GM21360 (cell line): ENCODE measurements at regions not wholly inside any gene's neighbourhood (a gene's known extent, or its start where the extent isn't known, plus 50 kb on each side); places are given as distances from the start of the nearest gene placed in this dataset.
"Not testable (repeated sequence)": the region's sequence is repeated elsewhere in the genome, so short reads cannot be mapped to it uniquely, and the experiment has no call there.

Experiments used
- ATAC-seq: cut with Tn5 transposase; IDR thresholded peaks from one replicate; pipeline ENCODE4 v1.9.1; 2021; ENCODE audit warnings: mild to moderate bottlenecking, moderate library complexity; ENCODE audit not compliant: unreplicated experiment

- ATAC-seq, result no peak
These were observed 2370.5 kb downstream of the ARAP2 start for GRCh38 chr4:33873791-33874190.

GRCh38 chr4:33878710-33879109 is 2365.6 kb downstream of the ARAP2 start:
- ATAC-seq, result no peak

GRCh38 chr4:33881176-33881575 is 2363.1 kb downstream of the ARAP2 start:
- no peak for ATAC-seq

- ATAC-seq, result no peak
These were observed 2361.9 kb downstream of the ARAP2 start for GRCh38 chr4:33882246-33882990.

GRCh38 chr4:33883111-33883510 is 2361.2 kb downstream of the ARAP2 start:
- ATAC-seq, result no peak

GRCh38 chr4:33886356-33886755 is 2358.0 kb downstream of the ARAP2 start:
- no peak for ATAC-seq

- no peak for ATAC-seq
These were observed 2353.5 kb downstream of the ARAP2 start for GRCh38 chr4:33890841-33891240.

- no peak for ATAC-seq
These were observed 2332.4 kb downstream of the ARAP2 start for GRCh38 chr4:33911959-33912358.

- no peak for ATAC-seq
These were observed 2329.9 kb downstream of the ARAP2 start for GRCh38 chr4:33914386-33914785.

GRCh38 chr4:33923469-33923868 is 2320.8 kb downstream of the ARAP2 start:
- ATAC-seq, result no peak

GRCh38 chr4:33924239-33924638 is 2320.1 kb downstream of the ARAP2 start:
- no peak for ATAC-seq

GRCh38 chr4:33924811-33925210 is 2319.5 kb downstream of the ARAP2 start:
- ATAC-seq, result no peak

- no peak for ATAC-seq
These were observed 2313.8 kb downstream of the ARAP2 start for GRCh38 chr4:33930497-33930896.

- no peak for ATAC-seq
These were observed 2313.3 kb downstream of the ARAP2 start for GRCh38 chr4:33931026-33931425.

GRCh38 chr4:33940281-33940680 is 2304.0 kb downstream of the ARAP2 start:
- ATAC-seq, result no peak

GRCh38 chr4:33941854-33942253 is 2302.5 kb downstream of the ARAP2 start:
- ATAC-seq, result no peak

GRCh38 chr4:33948921-33949320 is 2295.4 kb downstream of the ARAP2 start:
- no peak for ATAC-seq

- not testable (repeated sequence) for ATAC-seq
These were observed 2290.5 kb downstream of the ARAP2 start for GRCh38 chr4:33953848-33954247.

- ATAC-seq, result no peak
These were observed 2289.6 kb downstream of the ARAP2 start for GRCh38 chr4:33954759-33955158.

GRCh38 chr4:33959519-33959918 is 2284.8 kb downstream of the ARAP2 start:
- ATAC-seq, result no peak

- ATAC-seq, result no peak
These were observed 2282.6 kb downstream of the ARAP2 start for GRCh38 chr4:33961761-33962160.

GRCh38 chr4:33966808-33967207 is 2277.5 kb downstream of the ARAP2 start:
- ATAC-seq, result no peak

- ATAC-seq, result no peak
These were observed 2270.0 kb downstream of the ARAP2 start for GRCh38 chr4:33974270-33974669.
